NCI-H2107 treated with DMSO at 0.1 percent for 48 hours (cell line): ENCODE measurements at regions not wholly inside any gene's neighbourhood (a gene's known extent, or its start where the extent isn't known, plus 50 kb on each side); places are given as distances from the start of the nearest gene placed in this dataset.

Experiments used
- DNase-seq: peaks from one replicate; lab custom pipeline; 2025; ENCODE audit not compliant: unreplicated experiment; lab: John Stamatoyannopoulos, UW

DNA sequence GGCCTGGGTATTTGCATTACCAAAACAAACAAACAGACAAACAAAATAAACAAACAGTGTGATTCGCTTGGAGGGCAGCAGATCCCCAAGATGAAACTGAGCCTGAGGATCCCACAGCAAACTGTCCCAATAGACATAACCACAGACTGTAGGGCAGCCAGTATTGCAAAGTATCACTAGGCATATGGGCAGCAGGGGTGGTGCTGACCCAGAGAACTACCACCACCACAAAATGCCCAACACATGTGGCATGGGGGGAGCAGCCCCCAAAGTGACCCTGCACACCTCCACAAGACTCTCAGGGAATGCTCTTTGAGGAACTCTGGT lies 330.1 kb downstream of the CYRIA start:
- no peak for DNase-seq

DNA sequence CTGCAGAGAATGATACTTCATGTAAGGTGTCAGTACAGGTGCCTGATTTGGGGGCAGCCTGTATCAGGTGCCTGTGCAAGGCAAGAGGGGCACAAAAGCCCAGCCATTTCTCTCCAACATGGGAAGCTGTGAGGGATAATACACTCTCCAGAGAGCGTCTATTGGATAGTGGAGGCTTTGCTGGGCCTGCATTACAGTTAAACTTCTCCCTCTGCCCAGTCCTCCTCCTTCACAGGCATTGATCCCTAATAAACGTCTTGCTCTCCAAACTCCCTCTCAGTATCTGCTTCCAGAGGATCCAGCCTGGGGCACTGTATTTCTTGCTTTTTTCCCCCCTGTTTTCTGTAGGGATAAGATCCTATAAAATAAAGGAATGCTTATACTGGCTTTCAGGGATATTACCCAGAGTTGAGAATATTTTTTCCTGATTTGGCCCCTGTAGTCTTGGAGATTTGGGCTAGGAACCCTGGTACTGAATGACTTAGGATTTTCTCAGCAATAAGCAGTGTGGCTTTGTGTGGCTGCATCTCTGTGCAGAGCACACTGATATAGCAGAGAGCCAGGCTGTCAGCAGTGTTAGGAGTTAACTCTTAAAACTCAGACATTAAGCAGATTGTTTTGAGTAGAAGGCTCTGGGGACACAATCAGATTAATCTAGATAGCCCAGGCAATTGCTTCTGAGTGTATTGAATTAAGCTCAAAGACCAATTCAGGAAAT lies 330.6 kb downstream of the CYRIA start:
- no peak for DNase-seq

DNA sequence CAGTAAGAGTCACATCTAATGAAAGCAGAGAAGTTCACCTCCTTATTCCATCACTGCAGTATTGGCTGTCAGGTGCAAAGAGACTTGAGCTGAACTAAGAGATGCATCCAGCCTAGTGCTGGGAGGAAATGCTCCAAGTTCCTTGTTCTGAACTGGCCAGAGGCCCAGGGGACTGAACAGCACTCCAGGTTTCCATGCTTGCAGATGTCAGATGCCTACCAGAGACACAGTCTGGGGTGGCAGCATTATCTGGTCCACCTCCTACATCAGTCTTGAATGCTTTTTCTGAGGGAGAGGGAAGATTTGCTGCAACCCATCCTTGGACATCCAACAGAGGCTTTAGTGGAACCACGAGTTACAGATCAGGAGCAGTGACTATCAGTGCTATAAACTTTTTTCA lies 331.3 kb downstream of the CYRIA start:
- DNase-seq = no peak

DNA sequence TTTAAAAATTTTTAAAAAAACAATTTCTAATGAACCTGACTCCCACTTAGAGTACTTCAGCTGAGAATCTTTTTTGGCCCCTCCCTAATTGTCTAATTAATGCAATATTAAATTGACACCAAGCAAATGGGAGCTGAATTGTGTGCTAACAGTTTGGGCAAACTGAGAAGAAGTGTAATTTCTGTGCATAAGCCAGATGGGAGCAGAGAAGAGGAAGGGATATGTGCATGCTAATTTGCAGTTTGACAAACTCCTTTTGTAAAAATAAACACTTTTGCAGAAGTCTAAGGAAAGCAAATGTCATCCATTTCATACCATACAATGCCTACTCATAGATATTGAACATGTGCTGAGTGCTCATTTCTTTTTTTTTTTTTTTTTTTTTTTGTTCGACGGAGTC lies 332.0 kb downstream of the CYRIA start:
- DNase-seq = no peak

DNA sequence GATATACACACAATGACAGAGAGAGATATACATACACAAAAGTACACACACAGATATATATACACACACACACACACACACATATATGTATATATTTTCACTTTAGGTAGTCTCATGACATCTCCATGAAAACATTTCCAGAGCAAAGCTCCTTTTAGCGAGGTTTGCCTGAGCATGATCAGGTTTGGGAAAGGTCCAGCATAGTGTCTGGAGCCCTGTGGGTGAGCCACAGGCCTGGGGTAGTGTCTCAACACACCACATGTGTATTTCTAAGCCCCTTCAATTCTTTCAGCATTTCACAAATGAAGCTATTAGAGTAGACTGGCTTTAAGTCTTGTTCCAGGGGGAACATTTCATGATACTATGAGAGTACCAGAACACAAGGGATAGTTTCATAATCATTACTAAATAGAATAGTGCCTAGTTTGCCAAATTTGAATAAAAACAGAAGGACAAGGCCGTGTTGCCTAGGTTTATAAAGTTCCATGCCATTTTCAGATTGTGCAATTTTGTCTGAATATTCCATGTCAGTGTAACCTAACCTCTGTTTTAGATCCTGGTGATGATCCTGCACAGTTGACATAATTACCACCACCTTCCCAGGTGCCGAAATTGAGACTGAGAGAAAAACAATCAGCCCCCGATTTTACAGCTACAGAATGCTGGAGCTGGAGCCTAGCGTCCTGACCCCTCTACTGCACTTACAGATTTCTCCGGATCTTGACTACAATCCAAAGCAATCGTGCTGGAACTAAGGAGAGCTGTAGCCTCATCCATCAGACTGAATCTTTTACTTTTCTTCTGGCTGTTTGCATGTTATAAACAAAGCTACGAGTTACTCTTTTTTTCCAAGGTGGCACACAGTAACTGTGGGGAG lies 332.7 kb downstream of the CYRIA start:
- no peak for DNase-seq

DNA sequence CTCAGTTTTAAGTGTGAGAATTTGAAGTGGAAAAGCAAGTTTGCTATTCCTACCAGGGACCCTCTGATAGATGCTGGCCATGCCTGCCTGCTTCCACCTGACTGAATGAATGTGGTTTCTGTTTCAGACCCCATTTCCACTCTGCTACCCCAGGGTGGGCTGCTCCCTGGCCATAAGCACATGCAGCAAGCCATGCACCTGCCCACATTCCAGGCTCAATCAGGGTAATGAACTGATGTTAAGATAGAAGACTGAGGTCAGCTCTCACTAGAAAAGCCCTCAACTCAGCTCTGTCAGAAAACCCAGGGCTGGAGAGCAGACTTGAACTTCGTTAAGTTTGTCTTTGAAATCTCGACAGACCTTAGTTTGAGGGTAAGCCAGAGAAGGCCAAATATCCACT lies 333.9 kb downstream of the CYRIA start:
- DNase-seq = no peak

DNA sequence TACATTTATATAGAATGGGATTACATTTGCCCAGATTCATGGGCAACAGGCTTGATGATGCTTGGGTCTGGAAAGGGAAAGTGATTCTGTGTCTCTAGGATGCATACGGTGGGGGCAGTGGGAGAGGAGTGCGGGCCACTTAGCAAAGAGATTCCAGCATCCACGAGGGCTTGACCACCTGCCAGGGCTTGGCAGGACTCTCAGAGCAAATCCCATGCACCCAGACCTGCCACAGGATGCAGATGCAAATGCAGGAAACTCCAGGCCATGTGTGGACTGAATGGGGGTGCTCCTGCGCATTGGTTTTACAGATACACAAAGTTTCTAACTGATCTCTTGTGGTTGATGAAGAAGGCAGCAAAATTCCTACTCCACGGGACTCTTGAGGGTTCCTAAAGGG lies 334.7 kb downstream of the CYRIA start:
- DNase-seq = no peak

DNA sequence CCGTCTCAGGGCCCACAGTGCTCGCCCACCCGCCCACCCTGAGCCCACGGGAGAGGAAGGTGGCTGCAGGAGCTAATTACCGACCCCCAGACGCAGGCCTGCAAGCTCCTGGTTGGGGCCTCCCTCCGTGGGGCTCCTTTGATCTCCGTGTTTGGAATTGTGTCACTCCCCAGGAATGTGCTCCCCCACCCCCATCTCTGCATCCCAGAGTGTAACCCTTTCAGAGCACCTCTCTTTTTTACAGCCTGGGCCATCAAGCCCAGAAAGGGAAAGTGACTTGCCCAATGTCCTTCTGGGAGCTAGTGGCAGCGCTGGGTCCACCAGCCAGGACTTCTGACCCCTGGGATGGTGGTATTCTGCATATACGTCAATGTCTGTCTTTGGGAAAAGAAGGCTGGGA lies 335.1 kb downstream of the CYRIA start:
- no peak for DNase-seq

DNA sequence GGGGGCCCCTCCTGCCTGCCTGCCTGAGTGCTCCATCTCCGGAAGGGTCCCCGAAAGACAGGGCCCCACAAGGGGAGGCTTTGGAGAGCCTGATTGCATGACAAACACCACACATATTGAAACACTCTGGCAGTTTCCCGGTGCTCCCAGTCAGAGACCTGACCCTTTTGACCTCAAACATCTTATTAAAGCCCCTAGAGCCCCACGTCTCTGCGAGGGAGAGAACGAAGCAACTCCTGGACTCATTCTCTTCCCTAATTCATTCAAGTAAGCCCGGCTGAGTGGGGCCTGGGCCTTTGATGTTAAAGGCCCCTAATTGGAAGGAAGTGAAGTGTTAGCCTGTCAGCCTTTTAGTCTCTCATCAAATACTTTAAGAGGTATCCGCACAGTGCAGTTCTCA lies 335.6 kb downstream of the CYRIA start:
- no peak for DNase-seq

DNA sequence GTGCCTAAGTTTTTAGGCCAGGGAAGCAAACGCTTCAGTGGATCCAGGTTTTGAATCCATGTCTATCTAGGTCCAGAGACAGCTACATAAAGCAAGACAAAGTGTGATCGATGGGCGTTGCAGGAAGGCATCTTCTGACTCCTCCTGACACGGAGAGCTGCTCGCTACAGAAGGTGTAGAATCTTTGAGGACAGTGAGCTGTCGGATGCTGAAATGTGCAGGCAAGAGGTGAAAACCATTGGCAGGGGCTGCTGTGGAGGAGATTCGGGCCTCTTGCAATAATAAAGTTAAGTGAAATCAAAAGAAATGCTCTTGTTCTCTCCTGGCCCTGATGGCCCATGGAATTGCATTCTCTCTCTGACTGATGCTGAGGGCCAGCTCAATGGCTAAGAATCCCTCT lies 336.2 kb downstream of the CYRIA start:
- DNase-seq = no peak

DNA sequence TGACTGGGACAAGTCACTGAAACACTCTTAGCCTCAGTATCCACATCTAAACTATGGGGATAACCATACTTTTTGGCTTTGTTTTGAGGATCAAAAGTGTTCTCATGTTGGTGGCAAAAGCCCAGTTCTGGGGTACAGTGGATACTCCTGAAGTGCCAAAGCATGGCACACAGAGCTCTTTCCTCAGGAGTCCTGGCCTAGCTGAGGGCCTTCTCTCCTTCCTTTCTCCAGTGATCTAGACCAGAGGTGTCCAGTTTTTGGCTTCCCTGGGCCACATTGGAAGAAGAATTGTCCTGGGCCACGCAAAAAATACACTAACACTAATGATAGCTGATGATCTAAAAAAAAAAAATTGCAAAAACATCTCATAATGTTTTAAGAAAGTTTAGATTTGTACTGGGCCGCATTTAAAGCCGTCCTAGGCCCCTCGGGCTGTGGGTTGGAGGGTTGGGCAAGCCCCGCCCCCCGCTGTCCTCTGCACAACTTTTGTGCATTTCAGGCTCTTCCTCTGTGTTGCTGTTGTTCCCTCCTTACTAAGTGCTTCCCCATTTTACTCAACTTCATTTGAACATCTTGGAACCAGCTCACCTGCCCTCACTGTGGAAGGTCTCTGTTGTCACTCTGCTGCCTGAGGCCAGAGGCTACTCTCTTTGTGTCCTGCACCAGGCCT lies 337.0 kb downstream of the CYRIA start:
- no peak for DNase-seq

DNA sequence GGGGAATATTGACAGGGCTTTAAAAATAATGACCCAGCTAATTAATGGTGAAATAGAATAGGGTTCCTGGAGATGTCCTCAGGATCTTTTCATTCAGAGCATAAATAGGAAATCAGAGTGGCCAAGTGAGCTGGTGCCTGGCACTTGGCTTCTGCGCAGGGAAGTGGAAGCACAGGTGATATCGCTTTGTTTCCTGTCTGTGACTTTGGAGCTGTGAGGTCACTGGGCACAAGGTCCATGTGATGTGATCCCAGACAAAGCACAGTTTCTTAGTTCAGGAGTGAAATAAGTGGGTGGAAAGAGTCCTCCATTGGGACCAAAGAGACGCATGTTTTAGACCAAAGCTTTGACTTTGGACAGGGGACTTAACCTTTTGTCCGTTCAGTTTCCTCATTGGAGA lies 338.3 kb downstream of the CYRIA start:
- DNase-seq = no peak

DNA sequence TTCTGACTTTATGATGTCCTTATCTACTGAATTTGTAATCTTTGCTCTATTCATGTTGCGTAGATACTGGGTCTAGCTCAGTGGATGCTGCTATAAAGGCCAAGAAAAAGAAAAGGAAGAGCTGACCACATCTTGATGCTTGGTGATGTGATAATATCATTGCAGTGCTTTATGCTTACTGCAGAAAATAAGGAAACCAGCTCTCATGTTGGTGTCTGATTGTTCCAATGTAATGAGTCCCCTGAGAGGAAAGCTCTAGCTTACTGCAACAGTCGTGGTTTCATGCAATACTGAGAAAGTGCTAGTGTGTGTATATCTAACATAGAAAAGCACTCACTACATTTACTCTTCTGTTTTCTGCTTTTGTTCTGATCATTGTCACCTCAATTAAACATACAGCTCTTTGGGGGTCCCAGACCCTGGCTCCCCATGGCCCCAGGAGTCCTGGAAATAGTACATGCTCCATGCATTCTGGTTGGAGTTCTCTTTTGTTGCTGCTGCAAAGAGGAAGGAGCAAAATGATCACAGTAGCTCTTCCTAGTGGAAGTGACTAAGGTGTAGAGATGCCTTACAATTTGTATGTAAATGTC lies 338.8 kb downstream of the CYRIA start:
- no peak for DNase-seq

DNA sequence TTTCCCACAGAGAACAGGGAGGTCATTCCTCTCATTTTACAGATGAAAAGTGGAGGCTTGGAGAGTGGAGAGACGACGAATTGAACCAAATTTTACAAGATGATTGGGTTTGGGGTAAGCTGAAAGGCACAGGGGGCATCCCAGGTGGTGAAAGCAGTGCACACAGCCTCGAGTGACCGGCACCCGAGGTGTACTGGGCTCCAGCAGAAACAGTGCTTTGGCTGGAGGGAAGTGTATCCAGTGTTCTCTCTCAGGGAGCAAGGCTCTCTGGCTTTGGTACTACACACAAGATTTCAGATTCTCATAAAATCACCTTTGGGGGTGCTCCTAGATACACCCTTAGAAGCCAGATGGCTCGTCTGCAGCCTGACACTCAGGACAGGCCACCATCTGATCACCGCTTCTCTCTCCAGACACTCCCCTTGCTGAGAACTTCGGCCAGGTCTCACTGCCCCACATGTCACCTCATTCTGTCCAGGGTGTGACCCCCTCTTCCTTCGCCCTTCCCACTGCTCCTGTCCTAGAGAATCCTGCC lies 339.6 kb downstream of the CYRIA start:
- DNase-seq = no peak

DNA sequence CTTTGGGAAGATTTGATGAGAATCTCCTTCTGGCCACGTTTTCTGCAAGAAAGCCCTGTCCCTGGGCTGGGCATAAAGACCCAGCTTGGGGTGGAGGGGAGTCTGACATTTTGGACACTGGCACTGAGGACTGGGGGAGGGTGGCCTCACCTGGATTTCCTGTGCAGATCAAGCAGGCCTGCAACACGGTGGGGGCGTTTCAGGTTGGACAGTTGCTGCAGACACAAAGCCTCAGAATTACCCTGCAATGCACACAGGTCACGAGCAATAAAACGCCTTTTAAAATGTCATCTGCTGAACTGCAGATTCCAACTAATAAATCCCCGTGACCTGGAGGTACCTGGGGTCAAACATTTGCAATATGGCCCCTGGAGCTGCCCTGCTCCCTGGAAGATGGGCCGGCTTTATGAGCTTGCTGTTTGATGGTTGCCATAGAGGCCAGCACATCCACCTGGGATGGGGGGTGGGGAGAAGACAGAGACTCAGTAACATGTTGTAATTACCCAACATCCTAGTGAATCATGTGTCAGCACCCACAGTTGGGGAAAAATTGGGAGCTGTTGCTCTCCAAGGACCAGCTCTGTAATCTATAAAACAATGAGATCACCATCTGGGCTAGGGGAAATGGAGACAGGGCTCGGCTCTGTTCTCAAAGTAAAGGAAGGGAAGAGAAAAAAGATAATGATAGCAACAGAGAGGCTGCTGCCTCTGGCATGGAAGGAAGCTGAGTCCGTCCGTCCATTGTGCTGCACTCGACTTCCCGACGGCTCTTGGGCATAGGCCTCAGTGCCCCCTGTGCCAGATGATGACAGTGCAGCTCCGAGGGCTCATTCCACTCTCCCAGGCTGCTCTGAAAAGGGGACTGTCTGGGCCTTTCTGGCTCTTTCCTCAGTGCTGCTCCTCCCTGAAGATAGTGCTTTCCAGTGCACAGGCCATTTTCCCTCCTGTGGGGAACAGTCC lies 340.3 kb downstream of the CYRIA start:
- no peak for DNase-seq

DNA sequence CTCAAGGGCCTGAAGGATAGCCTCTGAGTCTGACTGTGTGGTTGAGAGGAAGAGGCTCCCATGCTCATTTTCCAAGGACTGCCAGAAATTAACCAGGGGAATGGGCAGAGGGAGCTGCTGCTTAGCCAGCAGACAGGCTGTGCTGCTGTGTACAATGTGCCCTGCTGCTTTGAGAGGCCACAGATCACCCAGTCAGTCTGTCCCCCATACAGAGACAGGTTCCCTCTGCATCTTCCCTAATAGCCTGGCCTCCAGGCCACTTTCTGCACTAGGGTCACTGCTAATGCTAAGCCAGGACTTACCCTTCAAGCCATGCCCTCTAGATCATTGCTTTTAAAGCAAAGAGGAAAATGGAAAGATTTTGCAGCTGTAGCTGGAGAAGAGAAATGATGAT lies 341.1 kb downstream of the CYRIA start:
- DNase-seq = no peak

DNA sequence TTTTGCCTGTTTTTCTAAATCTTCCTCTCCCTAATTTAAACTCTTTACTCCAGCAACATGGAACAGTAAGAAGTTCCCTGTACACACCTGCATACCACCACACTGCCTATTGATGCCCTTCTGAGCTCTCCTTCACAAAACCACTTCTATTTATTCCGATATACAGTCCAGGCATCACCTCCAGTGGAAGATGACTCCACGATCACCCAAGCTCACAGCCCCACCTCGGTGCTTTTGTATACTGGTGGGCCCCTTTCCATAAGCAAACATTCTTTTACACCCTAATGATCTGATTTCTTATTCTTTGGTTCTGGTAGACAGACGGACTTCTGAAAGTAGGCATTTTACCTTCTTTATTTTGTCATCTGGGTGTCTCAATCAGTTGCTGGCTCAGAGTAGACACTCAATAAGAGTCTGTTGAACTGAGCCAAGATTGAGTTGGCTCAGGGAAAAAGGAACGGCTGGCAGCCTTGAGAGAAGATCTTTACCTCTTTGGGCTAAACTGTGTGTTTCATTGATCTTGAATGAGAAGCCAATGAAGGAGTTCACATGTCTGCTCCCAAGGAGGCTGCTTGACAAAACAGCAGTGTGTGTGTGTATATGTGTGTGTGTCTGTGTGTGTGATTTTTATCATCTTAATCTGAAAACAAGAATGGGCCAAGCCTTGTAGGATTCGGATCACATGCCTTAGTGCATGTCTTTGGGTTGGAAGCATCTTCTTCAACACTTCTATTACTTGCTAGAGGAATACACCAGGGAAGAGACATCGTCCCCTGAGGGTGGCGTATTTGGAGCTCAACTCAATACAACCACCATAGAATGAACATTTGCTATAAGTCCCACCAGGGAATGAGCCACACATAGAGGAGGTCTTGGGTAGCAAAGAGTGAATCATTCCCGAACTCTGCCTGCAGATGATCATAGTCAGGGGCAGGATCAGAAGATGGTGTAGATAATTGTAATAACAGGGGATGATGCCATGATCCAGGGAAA lies 341.8 kb downstream of the CYRIA start:
- no peak for DNase-seq

DNA sequence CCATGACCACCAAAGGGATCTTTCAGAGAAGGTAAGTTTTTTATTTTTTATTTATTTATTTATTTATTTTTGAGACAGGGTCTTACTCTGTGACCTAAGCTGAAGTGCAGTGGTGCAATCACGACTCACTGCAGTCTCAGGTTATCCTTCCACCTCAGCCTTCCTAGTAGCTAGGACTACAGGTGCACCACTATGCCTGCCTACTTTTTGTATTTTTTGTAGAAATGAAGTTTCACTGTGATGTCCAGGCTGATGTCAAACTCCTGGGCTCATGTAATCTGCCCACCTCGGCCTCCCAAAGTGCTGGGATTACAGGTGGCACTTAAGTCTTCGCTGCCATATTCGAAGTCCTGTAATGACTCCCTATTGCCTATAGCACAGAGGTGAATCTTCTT lies 342.5 kb downstream of the CYRIA start:
- DNase-seq = no peak
